GM12864 (cell line): ENCODE measurements at regions not wholly inside any gene's neighbourhood (a gene's known extent, or its start where the extent isn't known, plus 50 kb on each side); places are given as distances from the start of the nearest gene placed in this dataset.

Source experiments
- DNase-seq: peaks from one replicate; pipeline ENCODE4 v3.0.0-alpha.2; 2011; ENCODE audit warnings: low read depth
- H3K4me3 ChIP-seq: 2 replicates; pipeline ENCODE4 v1.5.1; 2011; ENCODE audit warnings: mild to moderate bottlenecking, low read depth, low read length, control low read depth
- TF ChIP-seq, protein P1 (sequence below): IDR thresholded peaks from 2 replicates; pipeline ENCODE4 v1.5.1; 2011; ENCODE audit warnings: low read depth, mild to moderate bottlenecking, moderate library complexity, low read length, control low read depth, inconsistent platforms; ENCODE audit errors: missing control alignments

DNA sequence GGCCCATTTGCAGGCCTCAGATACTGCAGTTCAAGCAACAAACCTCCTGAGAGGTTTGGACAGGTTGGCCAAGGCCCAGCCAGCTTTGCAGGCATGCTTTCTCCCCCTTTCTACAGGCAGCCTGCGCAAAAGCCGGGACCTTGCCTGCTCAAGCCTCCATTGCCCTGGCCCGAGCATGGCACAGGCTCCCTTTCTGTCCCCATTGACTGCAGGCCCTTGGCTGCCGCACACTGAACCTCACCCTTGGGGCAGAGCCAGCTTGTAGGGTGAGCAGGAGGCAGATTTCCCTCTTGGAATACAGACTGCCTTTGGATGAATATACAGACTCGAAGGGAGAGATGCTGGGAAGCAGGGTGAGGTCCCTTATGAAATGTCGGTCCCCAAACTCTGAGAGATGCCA lies 461.7 kb upstream of the PROK2 start:
- TF ChIP-seq, protein P1, sequence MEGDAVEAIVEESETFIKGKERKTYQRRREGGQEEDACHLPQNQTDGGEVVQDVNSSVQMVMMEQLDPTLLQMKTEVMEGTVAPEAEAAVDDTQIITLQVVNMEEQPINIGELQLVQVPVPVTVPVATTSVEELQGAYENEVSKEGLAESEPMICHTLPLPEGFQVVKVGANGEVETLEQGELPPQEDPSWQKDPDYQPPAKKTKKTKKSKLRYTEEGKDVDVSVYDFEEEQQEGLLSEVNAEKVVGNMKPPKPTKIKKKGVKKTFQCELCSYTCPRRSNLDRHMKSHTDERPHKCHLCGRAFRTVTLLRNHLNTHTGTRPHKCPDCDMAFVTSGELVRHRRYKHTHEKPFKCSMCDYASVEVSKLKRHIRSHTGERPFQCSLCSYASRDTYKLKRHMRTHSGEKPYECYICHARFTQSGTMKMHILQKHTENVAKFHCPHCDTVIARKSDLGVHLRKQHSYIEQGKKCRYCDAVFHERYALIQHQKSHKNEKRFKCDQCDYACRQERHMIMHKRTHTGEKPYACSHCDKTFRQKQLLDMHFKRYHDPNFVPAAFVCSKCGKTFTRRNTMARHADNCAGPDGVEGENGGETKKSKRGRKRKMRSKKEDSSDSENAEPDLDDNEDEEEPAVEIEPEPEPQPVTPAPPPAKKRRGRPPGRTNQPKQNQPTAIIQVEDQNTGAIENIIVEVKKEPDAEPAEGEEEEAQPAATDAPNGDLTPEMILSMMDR, result no peak
- DNase-seq, result no peak
- H3K4me3 ChIP-seq, result no peak overlapping the region

DNA sequence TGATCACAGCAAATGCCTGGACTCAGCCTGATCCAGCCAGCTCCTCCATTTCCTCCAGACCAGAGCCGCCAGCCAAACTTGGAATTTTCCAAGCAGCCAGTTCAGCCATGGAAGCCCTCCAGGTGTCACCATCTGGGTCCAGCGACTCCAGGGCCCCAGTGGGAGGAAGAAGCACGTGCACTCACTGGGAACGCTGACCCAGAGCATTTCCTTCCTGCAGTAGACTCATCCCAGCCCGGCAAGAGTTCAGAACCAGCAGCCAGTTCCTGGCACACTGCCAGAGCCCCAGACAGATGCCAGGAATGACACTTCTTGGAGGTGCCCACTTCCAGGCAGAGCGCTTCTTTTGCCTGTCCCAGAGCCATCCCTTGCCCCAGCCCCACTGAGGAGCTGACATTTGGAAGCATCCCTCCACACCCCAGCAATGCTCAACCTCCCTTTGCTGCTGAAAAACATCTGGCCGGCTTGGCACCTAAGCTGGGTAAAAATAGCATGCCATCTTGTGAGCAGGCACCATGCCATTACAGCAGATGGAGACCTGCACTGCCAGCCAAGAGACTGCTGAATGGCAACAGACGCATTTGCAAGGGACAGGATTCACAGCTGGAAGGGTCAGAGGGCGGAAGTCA lies 460.3 kb upstream of the PROK2 start:
- TF ChIP-seq, protein P1, result no peak
- no peak for DNase-seq
- no peak overlapping the region for H3K4me3 ChIP-seq

DNA sequence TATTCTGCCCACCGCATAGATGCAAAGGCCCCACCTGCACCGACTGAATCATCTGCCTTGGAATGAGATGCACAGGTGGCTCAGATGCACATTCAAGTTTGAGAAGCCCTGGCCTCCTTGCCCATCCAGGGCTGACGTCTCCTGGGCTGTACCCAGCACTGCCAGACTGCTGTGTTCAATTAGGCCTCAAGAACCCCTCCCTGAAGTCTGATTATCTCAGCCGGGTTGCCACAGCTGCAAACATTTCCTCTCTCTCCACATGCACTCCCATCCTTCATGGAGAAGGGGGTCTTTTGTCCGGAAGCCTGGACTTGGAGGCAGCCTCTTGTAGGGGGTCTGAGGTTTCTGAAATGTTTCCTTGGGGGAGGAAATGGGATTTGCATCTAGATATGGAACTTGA lies 459.4 kb upstream of the PROK2 start:
- TF ChIP-seq, protein P1, result no peak
- no peak for DNase-seq
- H3K4me3 ChIP-seq, result no peak overlapping the region

DNA sequence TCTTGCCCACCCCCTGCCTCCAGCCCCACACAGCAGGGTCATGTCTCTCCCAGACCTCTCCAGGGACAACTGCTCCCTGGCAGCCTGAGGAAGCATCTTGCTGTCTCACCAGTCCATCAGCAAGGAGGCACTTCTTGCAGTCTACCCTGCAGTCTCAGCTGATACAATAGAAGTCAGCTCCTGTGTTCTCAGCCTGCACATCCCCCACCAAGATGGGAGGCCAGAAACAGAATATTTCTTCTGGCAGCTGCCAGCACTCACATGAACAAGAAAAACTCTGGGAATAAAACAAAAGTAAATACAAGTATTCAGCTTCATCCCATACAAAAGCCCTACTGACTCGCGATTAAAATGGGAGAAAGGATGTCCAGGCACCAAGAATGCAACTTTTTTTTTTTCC lies 457.4 kb upstream of the PROK2 start:
- H3K4me3 ChIP-seq, result no peak overlapping the region
- no peak for DNase-seq
- TF ChIP-seq, protein P1, result no peak

DNA sequence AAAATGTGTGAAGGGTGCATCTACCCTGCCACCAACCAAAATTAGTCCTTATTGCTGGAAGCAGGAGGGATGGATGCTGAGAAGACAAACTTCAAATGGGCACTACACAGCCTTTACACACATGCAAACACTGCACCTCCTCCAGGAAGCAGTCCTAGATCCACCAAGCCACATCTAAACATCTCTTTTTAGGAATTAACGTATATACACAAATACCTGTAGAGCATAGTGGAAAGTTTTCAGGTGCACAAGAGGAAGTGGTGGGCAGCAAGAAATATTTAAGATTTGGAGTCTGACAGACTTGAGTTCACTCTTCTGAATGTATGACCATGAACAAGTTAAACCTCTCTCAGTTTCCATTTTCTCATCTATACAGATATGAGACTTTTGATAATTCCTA lies 456.6 kb upstream of the PROK2 start:
- no peak overlapping the region for H3K4me3 ChIP-seq
- TF ChIP-seq, protein P1, result no peak
- DNase-seq, result no peak

DNA sequence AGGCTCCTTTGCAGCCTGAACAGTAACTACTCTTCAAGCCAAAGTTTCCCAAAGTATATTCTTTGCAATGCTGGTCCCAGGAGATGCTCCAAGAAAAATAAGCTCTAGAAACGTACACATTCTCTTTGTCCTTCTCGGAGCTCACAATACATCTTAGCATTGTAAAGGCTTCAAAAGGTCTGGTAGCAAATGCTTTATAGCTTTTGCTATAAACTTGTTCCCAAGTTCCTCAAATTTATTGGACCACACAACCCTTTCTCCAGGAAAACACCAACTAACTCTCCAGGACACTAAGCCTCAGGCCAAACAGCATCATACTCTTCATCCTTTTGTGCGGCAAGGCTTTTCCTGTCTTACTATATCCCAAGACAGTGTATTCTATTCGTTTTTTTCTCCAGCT lies 455.6 kb upstream of the PROK2 start:
- no peak for DNase-seq
- H3K4me3 ChIP-seq, result no peak overlapping the region
- TF ChIP-seq, protein P1, result no peak

DNA sequence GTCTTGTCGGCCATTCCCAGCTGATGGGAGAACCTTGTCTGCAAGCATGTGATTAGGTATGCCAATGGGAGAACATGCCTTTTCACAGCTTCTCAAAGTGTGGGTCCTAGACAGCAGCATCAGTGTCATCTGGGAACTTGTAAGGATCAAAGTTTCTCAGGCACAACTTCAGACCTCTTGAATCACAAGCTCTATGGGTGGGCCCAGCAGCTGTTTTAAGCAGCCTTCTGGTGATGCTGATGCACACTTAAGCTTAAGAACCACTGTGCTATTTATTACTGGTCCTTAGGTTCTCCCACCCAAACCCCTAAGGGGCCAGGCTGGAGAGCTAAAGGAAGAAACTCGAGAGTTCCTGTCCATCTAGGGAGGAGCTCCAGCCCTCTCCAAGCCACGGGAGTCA lies 453.9 kb upstream of the PROK2 start:
- no peak for DNase-seq
- TF ChIP-seq, protein P1, result no peak
- no peak overlapping the region for H3K4me3 ChIP-seq
